Mucosa of stomach (tissue), 1 donor: ENCODE measurements at regions not wholly inside any gene's neighbourhood (a gene's known extent, or its start where the extent isn't known, plus 50 kb on each side); places are given as distances from the start of the nearest gene placed in this dataset.

Experiments used
- H3K27me3 ChIP-seq: one replicate; pipeline ENCODE4 v1.7.0; 2013; ENCODE audit warnings: mild to moderate bottlenecking, low read length; ENCODE audit not compliant: control insufficient read depth, insufficient read depth
- H3K36me3 ChIP-seq: one replicate; pipeline ENCODE4 v1.7.0; 2013; ENCODE audit warnings: low read length; ENCODE audit not compliant: control insufficient read depth, insufficient read depth
- H3K4me1 ChIP-seq: one replicate; pipeline ENCODE4 v1.7.0; 2013; ENCODE audit warnings: mild to moderate bottlenecking, low read length; ENCODE audit not compliant: control insufficient read depth, insufficient read depth
- H3K4me3 ChIP-seq: one replicate; pipeline ENCODE4 v1.7.0; 2013; ENCODE audit warnings: low read length
- H3K9ac ChIP-seq: one replicate; pipeline ENCODE4 v1.7.0; 2013; ENCODE audit warnings: mild to moderate bottlenecking, low read length, moderate library complexity
- H3K9me3 ChIP-seq: one replicate; pipeline ENCODE4 v1.7.0; 2013; ENCODE audit warnings: mild to moderate bottlenecking, low read length, moderate library complexity; ENCODE audit not compliant: control insufficient read depth
- donor health status: Pancreatic carcinoma.

GRCh38 chrX:7570432-7571029 is 272.4 kb upstream of the VCX start:
- Histone ChIP-seq H3K9ac (no peak overlapping the region), H3K9me3 (no peaks in the 10 kb centered on the region), H3K36me3 (no peaks in the 10 kb centered on the region), H3K4me3 (no peak overlapping the region), H3K4me1 (no peaks in the 10 kb centered on the region), H3K27me3 (no peaks in the 10 kb centered on the region)

GRCh38 chrX:7568597-7568996 is 274.4 kb upstream of the VCX start:
- Histone ChIP-seq H3K36me3 (no peaks in the 10 kb centered on the region), H3K4me3 (no peak overlapping the region), H3K9ac (no peak overlapping the region), H3K9me3 (no peaks in the 10 kb centered on the region), H3K27me3 (no peaks in the 10 kb centered on the region), H3K4me1 (no peaks in the 10 kb centered on the region)

- H3K9me3 ChIP-seq, result no peaks in the 10 kb centered on the region
- H3K4me1 ChIP-seq, result no peaks in the 10 kb centered on the region
- no peaks in the 10 kb centered on the region for H3K36me3 ChIP-seq
- H3K9ac ChIP-seq, result no peak overlapping the region
- H3K27me3 ChIP-seq, result no peaks in the 10 kb centered on the region
- H3K4me3 ChIP-seq, result no peak overlapping the region
Measured at GRCh38 chrX:7568130-7568529, 274.8 kb upstream of the VCX start.

GRCh38 chrX:7552760-7553159 is 290.2 kb upstream of the VCX start:
- Histone ChIP-seq H3K4me1 (no peaks in the 10 kb centered on the region), H3K9me3 (no peaks in the 10 kb centered on the region), H3K36me3 (no peaks in the 10 kb centered on the region), H3K27me3 (no peaks in the 10 kb centered on the region), H3K4me3 (no peak overlapping the region), H3K9ac (no peak overlapping the region)

GRCh38 chrX:7546551-7547080 is 296.4 kb upstream of the VCX start:
- H3K4me3 ChIP-seq, result no peak overlapping the region
- no peak overlapping the region for H3K9ac ChIP-seq
- no peaks in the 10 kb centered on the region for H3K27me3 ChIP-seq
- no peaks in the 10 kb centered on the region for H3K36me3 ChIP-seq
- no peaks in the 10 kb centered on the region for H3K4me1 ChIP-seq
- H3K9me3 ChIP-seq, result no peaks in the 10 kb centered on the region

- H3K36me3 ChIP-seq, result no peaks in the 10 kb centered on the region
- no peaks in the 10 kb centered on the region for H3K4me1 ChIP-seq
- H3K9ac ChIP-seq, result no peak overlapping the region
- no peaks in the 10 kb centered on the region for H3K9me3 ChIP-seq
- no peaks in the 10 kb centered on the region for H3K27me3 ChIP-seq
- no peak overlapping the region for H3K4me3 ChIP-seq
Measured at GRCh38 chrX:7545564-7545963, 297.4 kb upstream of the VCX start.

GRCh38 chrX:7542587-7543380 is 300.2 kb upstream of the VCX start:
- H3K9ac ChIP-seq, result no peak overlapping the region
- no peaks in the 10 kb centered on the region for H3K4me1 ChIP-seq
- no peaks in the 10 kb centered on the region for H3K9me3 ChIP-seq
- H3K36me3 ChIP-seq, result no peaks in the 10 kb centered on the region
- no peak overlapping the region for H3K4me3 ChIP-seq
- no peaks in the 10 kb centered on the region for H3K27me3 ChIP-seq

GRCh38 chrX:7522860-7523259 is 320.1 kb upstream of the VCX start:
- Histone ChIP-seq H3K36me3 (no peaks in the 10 kb centered on the region), H3K4me3 (no peak overlapping the region), H3K9ac (no peak overlapping the region), H3K4me1 (no peaks in the 10 kb centered on the region), H3K27me3 (no peaks in the 10 kb centered on the region), H3K9me3 (no peaks in the 10 kb centered on the region)

- no peak overlapping the region for H3K4me3 ChIP-seq
- no peak overlapping the region for H3K9ac ChIP-seq
Measured at GRCh38 chrX:7515681-7516413, 327.1 kb upstream of the VCX start.

GRCh38 chrX:7514871-7515599 is 327.9 kb upstream of the VCX start:
- Histone ChIP-seq H3K36me3 (no peaks in the 10 kb centered on the region), H3K27me3 (no peaks in the 10 kb centered on the region), H3K4me1 (no peaks in the 10 kb centered on the region), H3K9ac (no peak overlapping the region), H3K4me3 (no peak overlapping the region), H3K9me3 (no peaks in the 10 kb centered on the region)

More at GRCh38 chrX:7515681-7516413, 327.1 kb upstream of the VCX start:
- Histone ChIP-seq H3K4me1 (no peaks in the 10 kb centered on the region), H3K9me3 (no peaks in the 10 kb centered on the region), H3K27me3 (no peaks in the 10 kb centered on the region), H3K36me3 (no peaks in the 10 kb centered on the region)

- Histone ChIP-seq H3K9ac (no peak overlapping the region), H3K4me1 (no peaks in the 10 kb centered on the region), H3K36me3 (no peaks in the 10 kb centered on the region), H3K27me3 (no peaks in the 10 kb centered on the region), H3K9me3 (no peaks in the 10 kb centered on the region), H3K4me3 (no peak overlapping the region)
Measured at GRCh38 chrX:7512845-7513244, 330.1 kb upstream of the VCX start.
